ENCODE measurements at regions not wholly inside any gene's neighbourhood (a gene's known extent, or its start where the extent isn't known, plus 50 kb on each side); places are given as distances from the start of the nearest gene placed in this dataset.

DNA sequence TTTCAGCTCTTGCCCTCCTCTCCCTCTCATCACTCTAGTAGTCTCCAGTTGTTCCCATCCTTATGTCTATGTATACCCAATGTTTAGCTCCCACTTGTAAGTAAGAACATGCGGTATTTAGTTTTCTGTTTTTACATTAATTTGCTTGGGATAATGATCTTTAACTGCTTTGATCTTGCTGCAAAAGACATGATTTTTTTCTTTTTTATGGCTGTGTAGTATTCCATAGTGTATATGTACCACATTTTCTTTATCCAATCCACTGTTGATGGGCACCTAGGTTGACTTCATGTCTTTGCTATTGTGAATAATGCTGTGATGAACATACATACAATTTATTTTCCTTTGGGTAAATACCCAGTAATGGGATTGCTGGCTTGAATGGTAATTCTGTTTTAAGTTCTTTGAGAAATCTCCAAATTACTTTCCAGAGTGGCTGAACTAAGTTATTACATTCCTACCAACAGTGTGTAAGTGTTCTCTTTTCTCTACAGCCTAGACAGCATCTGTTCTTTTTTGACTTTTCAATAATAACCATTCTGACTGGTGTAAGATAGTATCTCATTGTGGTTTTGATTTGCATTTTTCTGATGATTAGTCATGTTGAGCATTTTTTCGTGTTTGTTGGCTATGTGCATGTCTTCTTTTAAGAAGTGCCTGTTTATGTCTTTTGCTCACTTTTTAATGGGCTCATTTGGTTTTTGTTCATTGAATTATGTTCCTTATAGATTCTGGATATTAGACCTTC lies 179.6 kb upstream of the SLC39A10 start (continued):
- no peak for TF ChIP-seq RAD21 (IDR thresholded peaks at IDR 0.05 in 1 of 2, conservative IDR thresholded peaks at IDR 0.05 in 1 of 2; ENCODE audit: low read depth in 2 of 2, low read length in 2 of 2)
- TF ChIP-seq NANOG (IDR thresholded peaks at IDR 0.05; ENCODE audit: insufficient read depth, low read depth, low read length, poor library complexity, severe bottlenecking), result no peak
